ENCODE measurements at regions not wholly inside any gene's neighbourhood (a gene's known extent, or its start where the extent isn't known, plus 50 kb on each side); places are given as distances from the start of the nearest gene placed in this dataset.

DNA sequence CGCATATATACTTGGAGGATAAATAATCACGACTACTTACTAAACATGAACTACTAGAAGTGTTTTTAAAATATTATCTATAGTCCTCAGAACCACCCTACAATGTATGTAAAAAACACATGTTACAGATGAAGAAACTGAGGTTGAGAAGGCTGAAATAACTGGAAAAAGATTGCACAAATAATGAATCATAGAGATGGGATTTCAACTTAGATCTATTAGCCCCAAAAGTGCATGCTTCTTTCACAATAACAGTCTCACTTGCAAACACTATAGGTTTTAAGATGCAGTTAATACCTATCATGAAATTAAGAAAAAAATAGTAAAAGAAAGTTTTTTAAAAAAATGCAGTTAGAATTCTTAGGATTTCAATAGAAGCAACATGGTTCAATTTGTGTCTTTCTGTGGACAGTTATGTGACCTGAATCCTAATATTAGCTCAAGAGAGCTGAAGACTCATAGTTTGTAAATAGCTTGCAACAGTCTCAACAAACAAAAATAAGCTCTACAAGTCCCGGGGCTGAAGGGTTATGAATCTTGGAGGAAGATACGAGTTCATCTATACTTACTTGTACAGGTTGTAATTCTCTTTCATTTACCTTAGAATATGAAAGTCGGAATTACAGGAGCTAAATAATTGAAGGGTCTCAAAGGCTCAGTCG is 58.6 kb upstream of the NTPCR start:
- in situ Hi-C loops (cut with HindIII; ENCODE audit: low sequenced_read_pairs), result no loop called here

DNA sequence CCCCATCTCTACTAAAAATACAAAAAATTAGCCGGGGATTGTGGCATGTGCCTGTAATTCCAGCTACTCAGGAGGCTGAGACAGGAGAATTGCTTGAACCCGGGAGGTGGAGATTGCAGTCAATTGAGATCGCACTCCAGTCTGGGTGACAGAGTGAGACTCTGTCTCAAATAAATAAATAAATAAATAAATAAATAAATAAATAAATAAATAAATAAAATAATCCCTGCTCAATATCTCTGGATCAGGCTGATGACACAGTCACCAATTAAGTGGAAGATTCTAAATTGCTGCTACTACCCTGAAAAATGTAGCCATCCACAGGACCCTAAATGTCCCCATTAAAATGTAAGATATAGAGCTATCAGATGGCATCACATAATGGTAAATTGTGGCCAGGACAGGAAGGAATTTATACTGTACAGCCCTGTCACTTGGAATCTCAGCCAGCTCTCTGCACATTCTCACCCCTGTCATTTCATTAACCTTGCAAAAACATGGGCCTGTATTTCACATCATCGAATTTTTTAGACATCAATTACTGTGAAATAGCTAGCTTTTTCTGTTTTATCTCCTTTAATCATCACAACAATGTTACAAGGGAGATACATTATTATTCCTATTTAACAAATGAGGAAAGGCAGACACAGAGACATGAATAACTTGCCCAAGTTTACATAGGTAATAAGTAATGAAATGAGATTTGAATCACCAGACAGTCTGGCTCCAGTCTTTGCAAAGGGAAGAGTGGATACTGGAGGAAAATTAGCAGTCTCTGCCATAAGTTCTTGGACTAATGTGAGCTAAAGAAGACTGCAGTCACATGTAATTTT is 56.7 kb upstream of the NTPCR start:
- in situ Hi-C loops (cut with HindIII; ENCODE audit: low sequenced_read_pairs), result no loop called here

GRCh38 chr1:232894436-232894835 is 56.0 kb upstream of the NTPCR start:
- in situ Hi-C loops (cut with HindIII; ENCODE audit: low sequenced_read_pairs), result no loop called here

- in situ Hi-C loops (cut with HindIII; ENCODE audit: low sequenced_read_pairs), result loop anchor here (5.0 kb wide), 1 partner anchor 46 kb away; no protein-coding TSS in a partner anchor
These were observed 52.4 kb upstream of the NTPCR start for GRCh38 chr1:232897949-232898465.

- in situ Hi-C loops (cut with HindIII; ENCODE audit: low sequenced_read_pairs), result loop anchor here (5.0 kb wide), 1 partner anchor 47 kb away; no protein-coding TSS in a partner anchor
These were observed 51.1 kb upstream of the NTPCR start for GRCh38 chr1:232899268-232899667.

GRCh38 chr1:232899839-232900238 is 50.6 kb upstream of the NTPCR start:
- in situ Hi-C loops (cut with HindIII; ENCODE audit: low sequenced_read_pairs), result loop anchor here (5.0 kb wide), 1 partner anchor 48 kb away; no protein-coding TSS in a partner anchor

All from endothelial cell of hepatic sinusoid (primary cell).